WTC11 (cell line): ENCODE measurements at regions not wholly inside any gene's neighbourhood (a gene's known extent, or its start where the extent isn't known, plus 50 kb on each side); places are given as distances from the start of the nearest gene placed in this dataset.

Source experiments
- CTCF ChIP-seq: fragments of 200-600 bp; IDR thresholded peaks from 2 replicates; pipeline ENCODE4 v1.8.0; 2022; ENCODE audit warnings: antibody characterized with exemption
- IRF2 ChIP-seq: sonication (generic); formaldehyde crosslinking; IDR thresholded peaks from 2 replicates; pipeline ENCODE4 v1.8.0; 2022; ENCODE audit warnings: low read depth, missing genetic modification reagents, borderline replicate concordance
- JAZF1 ChIP-seq: fragments of 250-450 bp; sonication (Bioruptor Pico); IDR thresholded peaks from 2 replicates; pipeline ENCODE4 v1.9.0; 2021; ENCODE audit warnings: moderate library complexity, mild to moderate bottlenecking, inconsistent platforms
- NR2C2 ChIP-seq: sonication (generic); formaldehyde crosslinking; IDR thresholded peaks from 2 replicates; pipeline ENCODE4 v1.8.0; 2022; ENCODE audit warnings: mild to moderate bottlenecking, missing genetic modification reagents
- TEAD4 ChIP-seq: sonication (generic); formaldehyde crosslinking; IDR thresholded peaks from 2 replicates; pipeline ENCODE4 v1.8.0; 2022; ENCODE audit warnings: mild to moderate bottlenecking, missing genetic modification reagents
- USF2 ChIP-seq: sonication (generic); formaldehyde crosslinking; IDR thresholded peaks from 2 replicates; pipeline ENCODE4 v1.8.1; 2023; ENCODE audit warnings: mild to moderate bottlenecking, missing genetic modification reagents, moderate library complexity
- ZBTB21 ChIP-seq: sonication (generic); formaldehyde crosslinking; IDR thresholded peaks from 2 replicates; pipeline ENCODE4 v1.8.1; 2023; ENCODE audit warnings: mild to moderate bottlenecking, missing genetic modification reagents, borderline replicate concordance
- ZNF121 ChIP-seq: sonication (generic); formaldehyde crosslinking; IDR thresholded peaks from 2 replicates; pipeline ENCODE4 v1.8.0; 2023; ENCODE audit warnings: missing genetic modification reagents
- TF ChIP-seq, protein P1 (sequence below): sonication (generic); formaldehyde crosslinking; IDR thresholded peaks from 2 replicates; pipeline ENCODE4 v1.8.0; 2022; ENCODE audit warnings: mild to moderate bottlenecking, missing genetic modification reagents
- TF ChIP-seq, protein P2 (sequence below): sonication (generic); formaldehyde crosslinking; IDR thresholded peaks from 2 replicates; pipeline ENCODE4 v1.8.1; 2022; ENCODE audit warnings: missing genetic modification reagents, borderline replicate concordance
- TF ChIP-seq, protein P3 (sequence below): fragments of 250-450 bp; sonication (Bioruptor Pico); conservative IDR thresholded peaks from 2 replicates; pipeline ENCODE4 v1.9.0; 2021; ENCODE audit warnings: mild to moderate bottlenecking

GRCh38 chrY:19134426-19134825, 360.9 kb upstream of the HSFY2 start:
- no peak for TF ChIP-seq ZNF121 (CRISPR knock-in tag)
- TF ChIP-seq, protein P1, sequence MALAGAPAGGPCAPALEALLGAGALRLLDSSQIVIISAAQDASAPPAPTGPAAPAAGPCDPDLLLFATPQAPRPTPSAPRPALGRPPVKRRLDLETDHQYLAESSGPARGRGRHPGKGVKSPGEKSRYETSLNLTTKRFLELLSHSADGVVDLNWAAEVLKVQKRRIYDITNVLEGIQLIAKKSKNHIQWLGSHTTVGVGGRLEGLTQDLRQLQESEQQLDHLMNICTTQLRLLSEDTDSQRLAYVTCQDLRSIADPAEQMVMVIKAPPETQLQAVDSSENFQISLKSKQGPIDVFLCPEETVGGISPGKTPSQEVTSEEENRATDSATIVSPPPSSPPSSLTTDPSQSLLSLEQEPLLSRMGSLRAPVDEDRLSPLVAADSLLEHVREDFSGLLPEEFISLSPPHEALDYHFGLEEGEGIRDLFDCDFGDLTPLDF: no peak
- no peak for TF ChIP-seq CTCF
- no peak for TF ChIP-seq JAZF1
- no peak for TF ChIP-seq ZBTB21 (CRISPR knock-in tag)
- no peak for TF ChIP-seq IRF2 (CRISPR knock-in tag)
- no peak for TF ChIP-seq TEAD4 (CRISPR knock-in tag)
- TF ChIP-seq, protein P2, sequence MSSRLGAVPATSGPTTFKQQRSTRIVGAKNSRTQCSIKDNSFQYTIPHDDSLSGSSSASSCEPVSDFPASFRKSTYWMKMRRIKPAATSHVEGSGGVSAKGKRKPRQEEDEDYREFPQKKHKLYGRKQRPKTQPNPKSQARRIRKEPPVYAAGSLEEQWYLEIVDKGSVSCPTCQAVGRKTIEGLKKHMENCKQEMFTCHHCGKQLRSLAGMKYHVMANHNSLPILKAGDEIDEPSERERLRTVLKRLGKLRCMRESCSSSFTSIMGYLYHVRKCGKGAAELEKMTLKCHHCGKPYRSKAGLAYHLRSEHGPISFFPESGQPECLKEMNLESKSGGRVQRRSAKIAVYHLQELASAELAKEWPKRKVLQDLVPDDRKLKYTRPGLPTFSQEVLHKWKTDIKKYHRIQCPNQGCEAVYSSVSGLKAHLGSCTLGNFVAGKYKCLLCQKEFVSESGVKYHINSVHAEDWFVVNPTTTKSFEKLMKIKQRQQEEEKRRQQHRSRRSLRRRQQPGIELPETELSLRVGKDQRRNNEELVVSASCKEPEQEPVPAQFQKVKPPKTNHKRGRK: no peak
- TF ChIP-seq USF2 (CRISPR knock-in tag): no peak
- TF ChIP-seq, protein P3, sequence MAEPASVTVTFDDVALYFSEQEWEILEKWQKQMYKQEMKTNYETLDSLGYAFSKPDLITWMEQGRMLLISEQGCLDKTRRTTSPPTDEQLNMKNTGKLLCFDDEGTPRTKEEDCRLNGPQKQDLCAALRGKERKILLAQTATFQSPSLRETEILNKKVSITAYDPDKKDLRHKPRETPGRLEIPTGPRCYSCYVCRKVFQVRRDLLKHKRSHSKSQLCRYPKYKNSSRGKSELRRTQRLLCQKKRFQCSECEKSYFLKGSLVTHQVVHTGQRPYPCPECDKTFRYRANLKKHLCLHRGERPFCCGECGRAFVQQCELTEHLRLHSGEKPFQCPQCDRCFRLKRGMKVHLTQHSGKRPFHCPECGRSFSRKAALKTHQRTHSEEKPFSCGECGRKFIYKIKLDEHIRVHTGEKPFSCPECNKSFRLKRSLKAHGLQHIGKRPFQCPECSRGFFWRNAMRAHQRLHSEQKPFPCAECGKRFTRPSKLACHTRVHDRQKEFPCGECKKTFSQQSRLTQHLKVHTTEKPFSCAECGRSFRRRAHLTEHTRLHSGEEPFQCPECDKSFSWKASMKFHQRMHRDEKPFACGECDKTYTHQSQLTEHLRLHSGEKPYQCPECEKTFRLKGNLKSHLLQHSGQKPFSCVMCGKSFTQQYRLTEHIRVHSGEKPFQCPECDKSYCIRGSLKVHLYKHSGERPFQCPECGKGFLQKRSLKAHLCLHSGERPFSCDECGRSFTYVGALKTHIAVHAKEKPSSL (CRISPR knock-in tag): no peak
- TF ChIP-seq NR2C2 (CRISPR knock-in tag): no peak
